ENCODE measurements at regions not wholly inside any gene's neighbourhood (a gene's known extent, or its start where the extent isn't known, plus 50 kb on each side); places are given as distances from the start of the nearest gene placed in this dataset.

- no peak for DNase-seq (ENCODE audit: low read depth)
Observed at GRCh38 chr5:52498607-52499006, 289.1 kb upstream of the ITGA1 start.

GRCh38 chr5:52502460-52502999 lies 285.2 kb upstream of the ITGA1 start:
- no peak for DNase-seq (ENCODE audit: low read depth)

- no peak for DNase-seq (ENCODE audit: low read depth)
Observed at GRCh38 chr5:52504584-52505240, 283.0 kb upstream of the ITGA1 start.

GRCh38 chr5:52517667-52518066 lies 270.0 kb upstream of the ITGA1 start:
- DNase-seq (ENCODE audit: low read depth): no peak

- no peak for DNase-seq (ENCODE audit: low read depth)
Observed at GRCh38 chr5:52520171-52520570, 267.5 kb upstream of the ITGA1 start.

GRCh38 chr5:52521236-52521635 lies 266.5 kb upstream of the ITGA1 start:
- no peak for DNase-seq (ENCODE audit: low read depth)

GRCh38 chr5:52523701-52524100 lies 264.0 kb upstream of the ITGA1 start:
- no peak for DNase-seq (ENCODE audit: low read depth)

GRCh38 chr5:52531105-52531504 lies 256.6 kb upstream of the ITGA1 start:
- DNase-seq (ENCODE audit: low read depth): no peak

- DNase-seq (ENCODE audit: low read depth): no peak
Observed at GRCh38 chr5:52543594-52543993, 244.1 kb upstream of the ITGA1 start.

- DNase-seq (ENCODE audit: low read depth): no peak
Observed at GRCh38 chr5:52544738-52545137, 243.0 kb upstream of the ITGA1 start.

GRCh38 chr5:52554293-52554692 lies 233.4 kb upstream of the ITGA1 start:
- no peak for DNase-seq (ENCODE audit: low read depth)

- no peak for DNase-seq (ENCODE audit: low read depth)
Observed at GRCh38 chr5:52560366-52560765, 227.3 kb upstream of the ITGA1 start.

- DNase-seq (ENCODE audit: low read depth): no peak
Observed at GRCh38 chr5:52562473-52562872, 225.2 kb upstream of the ITGA1 start.

- DNase-seq (ENCODE audit: low read depth): no peak
Observed at GRCh38 chr5:52564587-52564986, 223.1 kb upstream of the ITGA1 start.

- DNase-seq (ENCODE audit: low read depth): no peak
Observed at GRCh38 chr5:52577546-52577945, 210.2 kb upstream of the ITGA1 start.

GRCh38 chr5:52579391-52579790 lies 208.3 kb upstream of the ITGA1 start:
- DNase-seq (ENCODE audit: low read depth): no peak

- no peak for DNase-seq (ENCODE audit: low read depth)
Observed at GRCh38 chr5:52580921-52581320, 206.8 kb upstream of the ITGA1 start.

GRCh38 chr5:52582313-52582712 lies 205.4 kb upstream of the ITGA1 start:
- no peak for DNase-seq (ENCODE audit: low read depth)

GRCh38 chr5:52587131-52587530 lies 200.6 kb upstream of the ITGA1 start:
- no peak for DNase-seq (ENCODE audit: low read depth)

GRCh38 chr5:52597625-52598024 lies 190.1 kb upstream of the ITGA1 start:
- no peak for DNase-seq (ENCODE audit: low read depth)

- no peak for DNase-seq (ENCODE audit: low read depth)
Observed at GRCh38 chr5:52598968-52599367, 188.7 kb upstream of the ITGA1 start.

- DNase-seq (ENCODE audit: low read depth): no peak
Observed at GRCh38 chr5:52603778-52604554, 183.8 kb upstream of the ITGA1 start.
